Tibial nerve (tissue), 4 donors: ENCODE measurements at regions not wholly inside any gene's neighbourhood (a gene's known extent, or its start where the extent isn't known, plus 50 kb on each side); places are given as distances from the start of the nearest gene placed in this dataset.

Experiments
- CTCF ChIP-seq, 5 experiments: fragments of 200-600 bp in 3 of 5; fragments of 450-650 bp in 2 of 5; sonication (generic) in 3 of 5; IDR thresholded peaks; one replicate each; pipeline ENCODE4 v1.5.1; 2016 to 2019; ENCODE audit warnings: antibody characterized with exemption in 5 of 5, mild to moderate bottlenecking in 3 of 5, moderate library complexity in 2 of 5
- EP300 ChIP-seq, 2 donors: sonication (generic); formaldehyde crosslinking; IDR thresholded peaks; one replicate each; pipeline ENCODE4 v1.6.1; 2017; ENCODE audit warnings: antibody characterized with exemption in 2 of 2, mild to moderate bottlenecking in 1 of 2
- POLR2A ChIP-seq, 2 donors: fragments of 450-650 bp; IDR thresholded peaks; one replicate each; pipeline ENCODE4 v1.6.1; 2017; ENCODE audit warnings: antibody characterized with exemption in 2 of 2, mild to moderate bottlenecking in 2 of 2, moderate library complexity in 2 of 2

GRCh38 chr7:9983048-9983447 is 990.6 kb upstream of the PHF14 start:
- TF ChIP-seq POLR2A (IDR thresholded peaks at IDR 0.05) (no peak), CTCF (IDR thresholded peaks at IDR 0.05) (no peak), EP300 (IDR thresholded peaks at IDR 0.05) (no peak)
